ENCODE measurements at regions not wholly inside any gene's neighbourhood (a gene's known extent, or its start where the extent isn't known, plus 50 kb on each side); places are given as distances from the start of the nearest gene placed in this dataset.

GRCh38 chr6:167744681-167745669 lies 81.7 kb upstream of the AFDN start:
- peak; percentile 54 for TF ChIP-seq ZNF585B (tag by site-specific recombination; IDR thresholded peaks at IDR 0.05)
- TF ChIP-seq, protein P1, sequence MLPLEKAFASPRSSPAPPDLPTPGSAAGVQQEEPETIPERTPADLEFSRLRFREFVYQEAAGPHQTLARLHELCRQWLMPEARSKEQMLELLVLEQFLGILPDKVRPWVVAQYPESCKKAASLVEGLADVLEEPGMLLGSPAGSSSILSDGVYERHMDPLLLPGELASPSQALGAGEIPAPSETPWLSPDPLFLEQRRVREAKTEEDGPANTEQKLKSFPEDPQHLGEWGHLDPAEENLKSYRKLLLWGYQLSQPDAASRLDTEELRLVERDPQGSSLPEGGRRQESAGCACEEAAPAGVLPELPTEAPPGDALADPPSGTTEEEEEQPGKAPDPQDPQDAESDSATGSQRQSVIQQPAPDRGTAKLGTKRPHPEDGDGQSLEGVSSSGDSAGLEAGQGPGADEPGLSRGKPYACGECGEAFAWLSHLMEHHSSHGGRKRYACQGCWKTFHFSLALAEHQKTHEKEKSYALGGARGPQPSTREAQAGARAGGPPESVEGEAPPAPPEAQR (tag by site-specific recombination; IDR thresholded peaks at IDR 0.05) = no peak
- Histone ChIP-seq H3K4me3 (ENCODE audit: low read depth, low read length) (no peak overlapping the region), H3K27ac (ENCODE audit: extremely low read depth, low read depth, low read length) (no peak overlapping the region), H3K9me3 (ENCODE audit: control insufficient read depth, insufficient read depth, low read depth, low read length) (no peaks in the 10 kb centered on the region), H3K36me3 (ENCODE audit: control insufficient read depth in 2 of 2, insufficient read depth in 1 of 2, low read length in 2 of 2) (no peaks in the 10 kb centered on the region), H3K4me1 (ENCODE audit: control insufficient read depth, insufficient read depth, low read length) (no peaks in the 10 kb centered on the region)
- ChIA-PET POLR2A (no interaction called here), CTCF (no interaction called here)

- POLR2A ChIA-PET = interaction anchor here (0.5 kb wide), 1 partner anchor 223 kb away, joined by 5 read pairs; no protein-coding TSS in a partner anchor
- no peak for TF ChIP-seq ZEB2 (tag by site-specific recombination; IDR thresholded peaks at IDR 0.05)
- no peaks in the 10 kb centered on the region for H3K9me3 ChIP-seq (ENCODE audit: control insufficient read depth, insufficient read depth, low read depth, low read length)
- H3K27ac ChIP-seq (ENCODE audit: extremely low read depth, low read depth, low read length) = no peak overlapping the region
- no peaks in the 10 kb centered on the region for H3K36me3 ChIP-seq (ENCODE audit: control insufficient read depth in 2 of 2, insufficient read depth in 1 of 2, low read length in 2 of 2)
- CTCF ChIA-PET = no interaction called here
- no peak overlapping the region for H3K4me3 ChIP-seq (ENCODE audit: low read depth, low read length)
- H3K4me1 ChIP-seq (ENCODE audit: control insufficient read depth, insufficient read depth, low read length) = no peaks in the 10 kb centered on the region
Measured at GRCh38 chr6:167745670-167746389, 80.9 kb upstream of the AFDN start.

DNA sequence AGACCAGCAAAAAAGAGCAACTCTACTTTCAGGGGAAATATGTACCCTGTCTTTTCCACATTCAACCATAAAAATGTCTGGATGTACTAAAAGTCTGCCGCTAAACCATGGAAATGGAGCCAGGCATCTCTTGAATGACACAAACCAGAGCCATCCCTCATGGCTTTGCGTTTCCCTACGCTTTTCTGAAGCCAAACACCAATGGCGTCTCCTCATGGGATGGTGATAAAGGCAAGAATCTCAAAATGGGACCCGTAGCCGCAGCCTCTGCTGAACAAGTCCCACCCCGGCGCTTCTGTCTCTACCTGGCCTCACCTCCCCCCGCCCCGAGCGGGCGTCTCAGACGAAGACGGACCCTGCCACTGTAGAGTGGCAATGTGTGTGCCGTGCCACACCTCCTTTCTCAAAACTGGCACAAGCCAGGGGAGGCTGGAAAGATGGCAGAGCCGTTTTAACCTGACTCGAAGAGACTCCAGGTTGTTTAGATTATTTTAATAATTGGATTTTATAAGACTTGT lies 80.3 kb upstream of the AFDN start:
- Histone ChIP-seq H3K9me3 (ENCODE audit: control insufficient read depth, insufficient read depth, low read depth, low read length) (no peaks in the 10 kb centered on the region), H3K27ac (ENCODE audit: extremely low read depth, low read depth, low read length) (no peak overlapping the region), H3K4me3 (ENCODE audit: low read depth, low read length) (no peak overlapping the region), H3K4me1 (ENCODE audit: control insufficient read depth, insufficient read depth, low read length) (no peaks in the 10 kb centered on the region), H3K36me3 (ENCODE audit: control insufficient read depth in 2 of 2, insufficient read depth in 1 of 2, low read length in 2 of 2) (no peaks in the 10 kb centered on the region)
- TF ChIP-seq ZNF626 (tag by site-specific recombination; IDR thresholded peaks at IDR 0.05) (no peak), ZNF140 (tag by site-specific recombination; IDR thresholded peaks at IDR 0.05) (no peak), ZNF623 (tag by site-specific recombination; IDR thresholded peaks at IDR 0.05) (no peak), ZNF560 (tag by site-specific recombination; IDR thresholded peaks at IDR 0.05; ENCODE audit: borderline replicate concordance) (no peak), ZNF792 (tag by site-specific recombination; IDR thresholded peaks at IDR 0.05) (no peak), ZNF426 (tag by site-specific recombination; IDR thresholded peaks at IDR 0.05) (no peak), YY1 (tag by site-specific recombination; IDR thresholded peaks at IDR 0.05) (no peak), ZNF211 (tag by site-specific recombination; IDR thresholded peaks at IDR 0.05; ENCODE audit: low read depth) (no peak), ZNF558 (tag by site-specific recombination; IDR thresholded peaks at IDR 0.05) (no peak)
- TF ChIP-seq, protein P2, sequence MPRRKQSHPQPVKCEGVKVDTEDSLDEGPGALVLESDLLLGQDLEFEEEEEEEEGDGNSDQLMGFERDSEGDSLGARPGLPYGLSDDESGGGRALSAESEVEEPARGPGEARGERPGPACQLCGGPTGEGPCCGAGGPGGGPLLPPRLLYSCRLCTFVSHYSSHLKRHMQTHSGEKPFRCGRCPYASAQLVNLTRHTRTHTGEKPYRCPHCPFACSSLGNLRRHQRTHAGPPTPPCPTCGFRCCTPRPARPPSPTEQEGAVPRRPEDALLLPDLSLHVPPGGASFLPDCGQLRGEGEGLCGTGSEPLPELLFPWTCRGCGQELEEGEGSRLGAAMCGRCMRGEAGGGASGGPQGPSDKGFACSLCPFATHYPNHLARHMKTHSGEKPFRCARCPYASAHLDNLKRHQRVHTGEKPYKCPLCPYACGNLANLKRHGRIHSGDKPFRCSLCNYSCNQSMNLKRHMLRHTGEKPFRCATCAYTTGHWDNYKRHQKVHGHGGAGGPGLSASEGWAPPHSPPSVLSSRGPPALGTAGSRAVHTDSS (tag by site-specific recombination; IDR thresholded peaks at IDR 0.05) = no peak
- TF ChIP-seq, protein P3, sequence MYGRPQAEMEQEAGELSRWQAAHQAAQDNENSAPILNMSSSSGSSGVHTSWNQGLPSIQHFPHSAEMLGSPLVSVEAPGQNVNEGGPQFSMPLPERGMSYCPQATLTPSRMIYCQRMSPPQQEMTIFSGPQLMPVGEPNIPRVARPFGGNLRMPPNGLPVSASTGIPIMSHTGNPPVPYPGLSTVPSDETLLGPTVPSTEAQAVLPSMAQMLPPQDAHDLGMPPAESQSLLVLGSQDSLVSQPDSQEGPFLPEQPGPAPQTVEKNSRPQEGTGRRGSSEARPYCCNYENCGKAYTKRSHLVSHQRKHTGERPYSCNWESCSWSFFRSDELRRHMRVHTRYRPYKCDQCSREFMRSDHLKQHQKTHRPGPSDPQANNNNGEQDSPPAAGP (tag by site-specific recombination; IDR thresholded peaks at IDR 0.05) = no peak
- POLR2A ChIA-PET = interaction anchor here (0.5 kb wide), 1 partner anchor 222 kb away, joined by 5 read pairs; no protein-coding TSS in a partner anchor
- CTCF ChIA-PET = no interaction called here
